Sigmoid colon (tissue), 4 donors: ENCODE measurements at regions not wholly inside any gene's neighbourhood (a gene's known extent, or its start where the extent isn't known, plus 50 kb on each side); places are given as distances from the start of the nearest gene placed in this dataset.

Experiments used
- CTCF ChIP-seq, 4 experiments: fragments of 450-650 bp in 3 of 4; fragments of 200-600 bp in 1 of 4; IDR thresholded peaks; one replicate each; pipeline ENCODE4 v1.5.1; 2016 to 2019; ENCODE audit warnings: antibody characterized with exemption in 4 of 4, mild to moderate bottlenecking in 3 of 4, moderate library complexity in 2 of 4
- POLR2A ChIP-seq, 2 donors: fragments of 450-650 bp; IDR thresholded peaks; one replicate each; pipeline ENCODE4 v1.6.1; 2016; ENCODE audit warnings: antibody characterized with exemption in 2 of 2, mild to moderate bottlenecking in 2 of 2, moderate library complexity in 2 of 2
- POLR2AphosphoS5 ChIP-seq, 4 donors: sonication (generic); formaldehyde crosslinking; IDR thresholded peaks; one replicate each; pipeline ENCODE4 v1.6.1; 2017; ENCODE audit warnings: antibody characterized with exemption in 4 of 4

GRCh38 chr7:63899691-63900393 lies 98.8 kb upstream of the ZNF722 start:
- TF ChIP-seq CTCF (IDR thresholded peaks at IDR 0.05) = no peak
- TF ChIP-seq POLR2A (IDR thresholded peaks at IDR 0.05) = no peak
- TF ChIP-seq POLR2AphosphoS5 (IDR thresholded peaks at IDR 0.05) = no peak
